ENCODE measurements at regions not wholly inside any gene's neighbourhood (a gene's known extent, or its start where the extent isn't known, plus 50 kb on each side); places are given as distances from the start of the nearest gene placed in this dataset.
"Not testable (repeated sequence)": the region's sequence is repeated elsewhere in the genome, so short reads cannot be mapped to it uniquely, and the experiment has no call there.

GRCh38 chr12:64552510-64552909, 57.8 kb upstream of the RASSF3 start:
- H3K36me3 ChIP-seq (ENCODE audit: control insufficient read depth, insufficient read depth, low read length, severe bottlenecking); H3K9me3 ChIP-seq (ENCODE audit: control insufficient read depth, low read length); H3K4me3 ChIP-seq (ENCODE audit: low read length); DNase-seq (ENCODE audit: low read depth); H3K9ac ChIP-seq (ENCODE audit: low read length); H3K27me3 ChIP-seq (replicated peaks; ENCODE audit: control insufficient read depth, insufficient read depth, low read length): not testable (repeated sequence)
- peaks cover 22% of the 10 kb centered on the region for H3K4me1 ChIP-seq (ENCODE audit: control insufficient read depth, insufficient read depth, low read length)

- DNase-seq (ENCODE audit: low read depth); H3K9me3 ChIP-seq (ENCODE audit: control insufficient read depth, low read length); H3K36me3 ChIP-seq (ENCODE audit: control insufficient read depth, insufficient read depth, low read length, severe bottlenecking); H3K9ac ChIP-seq (ENCODE audit: low read length); H3K4me3 ChIP-seq (ENCODE audit: low read length): not testable (repeated sequence)
- peaks cover 17% of the 10 kb centered on the region for H3K27me3 ChIP-seq (replicated peaks; ENCODE audit: control insufficient read depth, insufficient read depth, low read length)
- peaks cover 22% of the 10 kb centered on the region for H3K4me1 ChIP-seq (ENCODE audit: control insufficient read depth, insufficient read depth, low read length)
Observed at GRCh38 chr12:64553689-64554088, 56.6 kb upstream of the RASSF3 start.

- no peak overlapping the region for H3K4me3 ChIP-seq (ENCODE audit: low read length)
- H3K9ac ChIP-seq (ENCODE audit: low read length) = no peak overlapping the region
- peaks cover 15% of the 10 kb centered on the region for H3K27me3 ChIP-seq (replicated peaks; ENCODE audit: control insufficient read depth, insufficient read depth, low read length)
- H3K4me1 ChIP-seq (ENCODE audit: control insufficient read depth, insufficient read depth, low read length) = peaks cover 16% of the 10 kb centered on the region
- DNase-seq (ENCODE audit: low read depth) = no peak
- H3K9me3 ChIP-seq (ENCODE audit: control insufficient read depth, low read length) = no peaks in the 10 kb centered on the region
- no peaks in the 10 kb centered on the region for H3K36me3 ChIP-seq (ENCODE audit: control insufficient read depth, insufficient read depth, low read length, severe bottlenecking)
Observed at GRCh38 chr12:64556231-64556630, 54.1 kb upstream of the RASSF3 start.

GRCh38 chr12:64558754-64559153, 51.5 kb upstream of the RASSF3 start:
- Histone ChIP-seq H3K9ac (ENCODE audit: low read length) (no peak overlapping the region), H3K36me3 (ENCODE audit: control insufficient read depth, insufficient read depth, low read length, severe bottlenecking) (no peaks in the 10 kb centered on the region), H3K4me3 (ENCODE audit: low read length) (no peak overlapping the region), H3K4me1 (ENCODE audit: control insufficient read depth, insufficient read depth, low read length) (peaks cover 11% of the 10 kb centered on the region), H3K9me3 (ENCODE audit: control insufficient read depth, low read length) (no peaks in the 10 kb centered on the region), H3K27me3 (replicated peaks; ENCODE audit: control insufficient read depth, insufficient read depth, low read length) (peaks cover 16% of the 10 kb centered on the region)
- DNase-seq (ENCODE audit: low read depth) = no peak

GRCh38 chr12:64560396-64561301, 49.6 kb upstream of the RASSF3 start:
- Histone ChIP-seq H3K4me3 (ENCODE audit: low read length) (no peak overlapping the region), H3K27me3 (replicated peaks; ENCODE audit: control insufficient read depth, insufficient read depth, low read length) (peaks cover 21% of the 10 kb centered on the region), H3K9me3 (ENCODE audit: control insufficient read depth, low read length) (no peaks in the 10 kb centered on the region), H3K4me1 (ENCODE audit: control insufficient read depth, insufficient read depth, low read length) (peaks cover 11% of the 10 kb centered on the region), H3K36me3 (ENCODE audit: control insufficient read depth, insufficient read depth, low read length, severe bottlenecking) (no peaks in the 10 kb centered on the region), H3K9ac (ENCODE audit: low read length) (no peak overlapping the region)
- DNase-seq (ENCODE audit: low read depth) = peak; percentile 91

Data from adipocyte (in vitro differentiated cells).